MCF 10A (cell line): ENCODE measurements at regions not wholly inside any gene's neighbourhood (a gene's known extent, or its start where the extent isn't known, plus 50 kb on each side); places are given as distances from the start of the nearest gene placed in this dataset.

Source experiments
- BruUV-seq: library from RNA; stranded (reverse); fragments of 400-500 nt; replicated peaks from 2 replicates; lab custom pipeline; 2021; lab: Mats Ljungman, UMichigan
- CTCF ChIA-PET: fragments of 300-600 bp; sonication (Branson Sonifier 250); formaldehyde crosslinking; extraction: SDS; loops from one replicate; lab custom pipeline; 2021; ENCODE audit warnings: antibody characterized with exemption, inconsistent platforms; lab: Yijun Ruan, JAX
- POLR2A ChIA-PET: fragments of 300-600, 350-650 bp; sonication (Branson Sonifier 250); formaldehyde crosslinking; extraction: SDS; loops from one replicate; lab custom pipeline; 2020; ENCODE audit warnings: antibody characterized with exemption, inconsistent platforms; lab: Yijun Ruan, JAX
- DNase-seq: peaks from one replicate; pipeline ENCODE4 v3.0.0-alpha.2; 2018; ENCODE audit not compliant: unreplicated experiment
- H3K27ac Mint-ChIP-seq: one replicate; pipeline ENCODE4 v1.8.0; 2022; ENCODE audit warnings: mild to moderate bottlenecking, low read depth, mixed read lengths; ENCODE audit not compliant: unreplicated experiment
- H3K27me3 Mint-ChIP-seq: one replicate; pipeline ENCODE4 v1.8.0; 2022; ENCODE audit warnings: mixed read lengths; ENCODE audit not compliant: insufficient read depth, unreplicated experiment
- H3K36me3 Mint-ChIP-seq: one replicate; pipeline ENCODE4 v1.8.0; 2022; ENCODE audit warnings: mild to moderate bottlenecking, moderate library complexity, mixed read lengths; ENCODE audit not compliant: insufficient read depth, unreplicated experiment
- H3K4me1 Mint-ChIP-seq: one replicate; pipeline ENCODE4 v1.8.0; 2022; ENCODE audit warnings: mixed read lengths; ENCODE audit not compliant: insufficient read depth, unreplicated experiment
- H3K4me3 Mint-ChIP-seq: one replicate; pipeline ENCODE4 v1.8.0; 2022; ENCODE audit warnings: mild to moderate bottlenecking, moderate library complexity, mixed read lengths; ENCODE audit not compliant: unreplicated experiment
- H3K9me3 Mint-ChIP-seq: one replicate; pipeline ENCODE4 v1.8.0; 2022; ENCODE audit warnings: mixed read lengths; ENCODE audit not compliant: unreplicated experiment
- CTCF ChIP-seq: fragments of 200-600 bp; IDR thresholded peaks from one replicate; pipeline ENCODE4 v1.8.0; 2022; ENCODE audit warnings: antibody characterized with exemption, mild to moderate bottlenecking; ENCODE audit not compliant: unreplicated experiment
- intact Hi-C: fragments of 100-400 bp; cut with micrococcal nuclease; formaldehyde crosslinking; loops from 2 replicates; pipeline ENCODE4 v1.14.1; 2022

- DNase-seq, result no peak
- Mint-ChIP-seq H3K4me1 (peaks cover 18% of the 10 kb centered on the region), H3K9me3 (peaks cover 8% of the 10 kb centered on the region), H3K27me3 (no peaks in the 10 kb centered on the region), H3K36me3 (no peaks in the 10 kb centered on the region), H3K27ac (no peak overlapping the region), H3K4me3 (no peak overlapping the region)
- no TSS peak for BruUV-seq
- no peak for TF ChIP-seq CTCF
- POLR2A ChIA-PET, result no interaction called here
- CTCF ChIA-PET, result interaction anchor here (0.6 kb wide), 1 partner anchor 285 kb away, joined by 4 read pairs; no protein-coding TSS in a partner anchor
- intact Hi-C loops, result no loop called here
These were observed 305.8 kb upstream of the THBS1 start for GRCh38 chr15:39275066-39275465.

GRCh38 chr15:39279311-39279710 is 301.6 kb upstream of the THBS1 start:
- no TSS peak for BruUV-seq
- H3K27ac Mint-ChIP-seq, result no peak overlapping the region
- no peak overlapping the region for H3K4me3 Mint-ChIP-seq
- H3K9me3 Mint-ChIP-seq, result peaks cover 8% of the 10 kb centered on the region
- POLR2A ChIA-PET, result interaction anchor here (0.6 to 0.7 kb wide), 2 partner anchors 13 to 58 kb away, joined by 3 read pairs; no protein-coding TSS in a partner anchor
- CTCF ChIA-PET, result interaction anchor here (0.6 to 0.8 kb wide), 3 partner anchors 9 to 1277 kb away, joined by 3 to 5 read pairs (median 4); no protein-coding TSS in a partner anchor
- no peak for TF ChIP-seq CTCF
- H3K36me3 Mint-ChIP-seq, result no peaks in the 10 kb centered on the region
- intact Hi-C loops, result no loop called here
- H3K4me1 Mint-ChIP-seq, result peaks cover 15% of the 10 kb centered on the region
- H3K27me3 Mint-ChIP-seq, result no peaks in the 10 kb centered on the region
- DNase-seq, result no peak

GRCh38 chr15:39281094-39281493 is 299.8 kb upstream of the THBS1 start:
- H3K36me3 Mint-ChIP-seq, result no peaks in the 10 kb centered on the region
- CTCF ChIA-PET, result no interaction called here
- intact Hi-C loops, result no loop called here
- POLR2A ChIA-PET, result no interaction called here
- H3K9me3 Mint-ChIP-seq, result peaks cover 8% of the 10 kb centered on the region
- TF ChIP-seq CTCF, result no peak
- DNase-seq, result no peak
- BruUV-seq, result no TSS peak
- H3K4me3 Mint-ChIP-seq, result no peak overlapping the region
- H3K27ac Mint-ChIP-seq, result no peak overlapping the region
- H3K4me1 Mint-ChIP-seq, result peaks cover 21% of the 10 kb centered on the region
- H3K27me3 Mint-ChIP-seq, result no peaks in the 10 kb centered on the region

GRCh38 chr15:39282663-39283208 is 298.1 kb upstream of the THBS1 start:
- TF ChIP-seq CTCF, result no peak

More at GRCh38 chr15:39282663-39283208, 298.1 kb upstream of the THBS1 start:
- H3K4me1 Mint-ChIP-seq, result peaks cover 31% of the 10 kb centered on the region
- DNase-seq, result no peak
- intact Hi-C loops, result no loop called here
- H3K36me3 Mint-ChIP-seq, result no peaks in the 10 kb centered on the region
- peak overlapping the region; percentile 72 for H3K27ac Mint-ChIP-seq
- peaks cover 8% of the 10 kb centered on the region for H3K9me3 Mint-ChIP-seq
- H3K4me3 Mint-ChIP-seq, result no peak overlapping the region
- H3K27me3 Mint-ChIP-seq, result no peaks in the 10 kb centered on the region
- POLR2A ChIA-PET, result no interaction called here
- BruUV-seq, result no TSS peak
- CTCF ChIA-PET, result interaction anchor here (0.6 kb wide), 1 partner anchor 147 kb away, joined by 3 read pairs; no protein-coding TSS in a partner anchor
